Non-pigmented ciliary epithelial cell (primary cell): ENCODE measurements at regions not wholly inside any gene's neighbourhood (a gene's known extent, or its start where the extent isn't known, plus 50 kb on each side); places are given as distances from the start of the nearest gene placed in this dataset.

Experiments used
- DNase-seq: peaks from one replicate; pipeline ENCODE4 v3.0.0-alpha.2; 2010; ENCODE audit warnings: low read depth

- no peak for DNase-seq
These were observed 350.7 kb upstream of the DCN start for GRCh38 chr12:91533366-91533765.

- DNase-seq = no peak
These were observed 347.2 kb upstream of the DCN start for GRCh38 chr12:91529829-91530228.

GRCh38 chr12:91523831-91524230 is 341.2 kb upstream of the DCN start:
- DNase-seq = no peak

GRCh38 chr12:91516695-91517047 is 334.1 kb upstream of the DCN start:
- no peak for DNase-seq

- no peak for DNase-seq
These were observed 333.5 kb upstream of the DCN start for GRCh38 chr12:91515944-91516694.

GRCh38 chr12:91513313-91513712 is 330.7 kb upstream of the DCN start:
- DNase-seq = no peak

GRCh38 chr12:91511795-91512420 is 329.3 kb upstream of the DCN start:
- no peak for DNase-seq

GRCh38 chr12:91507754-91508153 is 325.1 kb upstream of the DCN start:
- no peak for DNase-seq

GRCh38 chr12:91506452-91506851 is 323.8 kb upstream of the DCN start:
- no peak for DNase-seq

- DNase-seq = no peak
These were observed 322.4 kb upstream of the DCN start for GRCh38 chr12:91505006-91505405.

GRCh38 chr12:91502208-91502607 is 319.6 kb upstream of the DCN start:
- DNase-seq = no peak

- DNase-seq = no peak
These were observed 313.7 kb upstream of the DCN start for GRCh38 chr12:91496337-91496736.

GRCh38 chr12:91493308-91493707 is 310.7 kb upstream of the DCN start:
- DNase-seq = no peak

GRCh38 chr12:91492648-91493047 is 310.0 kb upstream of the DCN start:
- DNase-seq = no peak

GRCh38 chr12:91490667-91491311 is 308.2 kb upstream of the DCN start:
- no peak for DNase-seq

GRCh38 chr12:91483471-91483985 is 300.9 kb upstream of the DCN start:
- DNase-seq = peak; percentile 10

GRCh38 chr12:91482231-91482630 is 299.6 kb upstream of the DCN start:
- DNase-seq = no peak

GRCh38 chr12:91478500-91478899 is 295.9 kb upstream of the DCN start:
- DNase-seq = no peak

GRCh38 chr12:91467686-91468085 is 285.1 kb upstream of the DCN start:
- no peak for DNase-seq

- no peak for DNase-seq
These were observed 278.4 kb upstream of the DCN start for GRCh38 chr12:91461061-91461460.

GRCh38 chr12:91460469-91460868 is 277.9 kb upstream of the DCN start:
- no peak for DNase-seq

- DNase-seq = no peak
These were observed 272.7 kb upstream of the DCN start for GRCh38 chr12:91455321-91455720.

GRCh38 chr12:91454179-91454578 is 271.6 kb upstream of the DCN start:
- DNase-seq = no peak
